Kidney capillary endothelial cell (primary cell): ENCODE measurements at regions not wholly inside any gene's neighbourhood (a gene's known extent, or its start where the extent isn't known, plus 50 kb on each side); places are given as distances from the start of the nearest gene placed in this dataset.

Source experiments
- DNase-seq: peaks from one replicate; pipeline ENCODE4 v3.0.0-alpha.2; 2018; ENCODE audit warnings: low spot score

GRCh38 chr1:91575909-91576519 is 75.4 kb downstream of the CDC7 start:
- DNase-seq: no peak

DNA sequence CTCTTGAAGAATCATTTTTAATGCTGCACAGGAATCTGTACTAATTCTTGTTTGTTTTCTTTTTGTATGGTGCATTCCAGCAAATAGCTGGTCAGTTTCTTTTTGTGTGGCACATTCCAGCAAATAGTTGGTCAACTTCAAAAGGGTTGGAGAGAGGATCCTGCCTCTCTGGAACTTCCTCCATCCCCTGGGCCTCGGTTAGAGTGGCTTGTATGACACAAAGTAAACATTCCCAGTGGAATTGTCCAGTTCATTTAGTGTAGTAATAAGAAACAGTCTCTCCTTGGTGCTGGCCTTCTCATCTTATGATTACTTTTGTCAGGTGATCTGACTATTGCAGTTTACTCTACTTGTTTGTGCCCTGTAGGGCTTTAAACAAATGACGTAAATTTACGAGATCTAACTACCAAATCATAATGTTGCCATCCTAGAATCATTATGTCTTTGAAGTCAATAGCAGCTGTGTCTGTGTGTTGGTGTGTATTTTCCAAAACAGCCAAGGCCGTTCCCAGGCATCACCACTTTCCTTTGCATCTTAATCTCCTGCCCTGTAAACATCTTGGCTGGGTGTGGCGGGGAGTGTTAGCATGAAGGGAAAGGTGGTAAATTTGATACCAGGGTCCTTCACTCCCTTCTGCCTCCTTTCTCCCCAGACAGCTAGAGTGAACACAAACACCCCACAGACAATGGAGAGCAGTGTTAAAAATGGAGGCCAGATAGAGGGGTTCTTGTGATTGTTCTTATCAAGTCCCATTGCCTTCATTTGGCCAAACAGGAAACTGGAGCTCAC is 77.9 kb downstream of the CDC7 start:
- DNase-seq: no peak

- no peak for DNase-seq
These were observed 79.1 kb downstream of the CDC7 start for GRCh38 chr1:91579658-91580228.

- DNase-seq: peak; percentile 46
These were observed 81.8 kb downstream of the CDC7 start for GRCh38 chr1:91582431-91582921.

- no peak for DNase-seq
These were observed 82.7 kb downstream of the CDC7 start for GRCh38 chr1:91583326-91583755.

DNA sequence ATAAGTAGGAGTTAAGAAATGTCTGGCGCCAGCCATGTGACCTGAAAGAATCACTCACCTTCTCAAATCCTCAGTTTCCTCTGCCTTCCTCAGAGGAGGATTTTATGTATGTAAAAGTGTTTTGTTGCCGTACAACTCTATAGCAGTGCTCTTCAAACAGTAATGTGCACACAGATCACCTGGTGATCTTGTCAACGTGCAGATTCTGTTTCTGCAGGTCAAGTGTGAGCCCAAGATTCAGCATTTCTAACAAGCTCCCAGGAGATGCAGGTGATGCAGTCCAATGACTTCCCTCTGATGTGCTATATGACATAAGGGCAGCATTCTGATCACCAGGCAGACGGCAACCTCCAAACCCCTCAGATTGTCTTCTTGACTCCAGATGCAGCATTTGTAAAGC is 83.7 kb downstream of the CDC7 start:
- DNase-seq: no peak

GRCh38 chr1:91584878-91585277 is 84.2 kb downstream of the CDC7 start:
- DNase-seq: no peak

DNA sequence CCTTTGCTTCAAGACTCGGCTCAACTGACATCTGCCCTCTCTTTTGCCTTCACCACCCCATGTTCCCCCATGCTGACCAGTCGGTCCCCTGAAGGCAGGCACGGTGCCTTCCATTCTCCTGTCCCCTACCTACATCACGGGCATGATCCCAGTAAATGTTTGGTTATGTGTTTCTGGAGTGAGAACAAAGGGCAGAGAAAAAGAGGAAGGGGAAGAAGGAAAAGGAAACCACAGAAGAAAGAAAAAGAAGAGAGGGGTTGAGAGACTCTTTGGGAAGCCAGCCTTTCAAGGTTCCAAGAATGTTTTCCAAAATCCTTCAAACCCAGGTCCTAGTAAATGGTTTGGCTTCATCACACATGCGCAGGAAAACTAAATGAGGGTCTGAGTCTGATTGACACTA is 84.9 kb downstream of the CDC7 start:
- DNase-seq: no peak

DNA sequence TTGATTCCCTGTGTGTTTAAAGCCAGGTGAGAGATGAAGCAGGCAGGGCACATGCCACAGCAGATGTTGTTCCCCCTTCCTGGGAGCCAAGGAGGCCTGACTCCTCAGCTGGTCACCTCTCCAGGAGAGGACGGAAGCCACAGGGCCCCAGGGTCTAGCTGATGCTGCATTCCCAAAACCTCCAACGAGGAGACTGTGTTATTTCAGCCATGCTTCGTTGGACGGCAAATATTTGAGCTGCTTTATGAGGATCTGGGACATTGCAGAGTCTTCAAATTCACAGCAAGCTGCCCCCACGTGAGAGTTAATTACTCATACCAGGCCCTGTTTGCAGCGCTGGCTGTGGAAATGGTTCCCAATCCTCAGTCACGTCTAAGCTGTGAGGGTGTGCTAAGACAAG is 85.3 kb downstream of the CDC7 start:
- DNase-seq: no peak

GRCh38 chr1:91589437-91589836 is 88.8 kb downstream of the CDC7 start:
- no peak for DNase-seq

GRCh38 chr1:91591175-91591974 is 90.7 kb downstream of the CDC7 start:
- no peak for DNase-seq

GRCh38 chr1:91592716-91593477 is 92.2 kb downstream of the CDC7 start:
- no peak for DNase-seq

GRCh38 chr1:91594383-91595055 is 93.9 kb downstream of the CDC7 start:
- no peak for DNase-seq

- DNase-seq: no peak
These were observed 95.8 kb downstream of the CDC7 start for GRCh38 chr1:91596474-91596873.

GRCh38 chr1:91597215-91597614 is 96.6 kb downstream of the CDC7 start:
- DNase-seq: no peak

DNA sequence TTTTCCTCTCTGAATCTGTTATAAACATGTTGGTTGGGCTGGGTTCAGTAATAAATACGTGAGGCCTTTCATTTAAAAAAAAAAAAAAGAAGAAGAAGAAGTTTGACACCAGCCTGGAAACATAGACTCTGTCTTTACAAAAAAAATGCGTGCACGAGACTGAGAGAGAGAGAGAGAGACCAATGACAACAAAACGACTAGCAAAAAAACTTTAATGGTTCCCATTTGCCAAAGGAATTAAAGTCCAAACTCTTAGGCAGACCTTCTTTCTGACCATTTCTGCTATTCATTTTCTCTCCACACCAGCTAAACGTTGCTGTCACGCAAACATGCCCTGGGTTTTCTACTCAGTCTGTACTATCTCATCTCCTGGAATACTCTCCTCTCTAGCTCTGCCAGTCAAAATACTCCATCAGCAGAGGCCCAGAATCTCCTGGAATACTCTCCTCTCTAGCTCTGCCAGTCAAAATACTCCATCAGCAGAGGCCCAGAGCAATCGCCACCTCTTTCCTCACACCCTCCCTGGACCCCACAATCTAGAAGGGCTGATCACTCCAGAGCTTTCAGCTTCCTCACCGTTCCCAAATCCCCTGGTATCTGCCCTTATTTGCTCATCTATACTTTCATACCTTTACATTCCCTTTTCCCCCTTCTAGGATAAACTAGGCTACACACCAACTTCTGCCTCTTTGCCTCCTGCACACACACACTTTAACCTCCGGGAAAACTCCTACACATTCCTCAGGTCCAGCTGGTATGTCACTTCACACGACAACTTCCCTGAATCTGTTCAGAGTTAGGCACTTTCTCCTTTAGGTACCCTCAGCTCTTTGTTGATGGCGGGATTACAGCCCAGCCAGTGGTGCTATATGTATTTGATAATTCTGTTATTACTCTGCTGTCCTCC is 100.0 kb downstream of the CDC7 start:
- no peak for DNase-seq

GRCh38 chr1:91601554-91602376 is 101.1 kb downstream of the CDC7 start:
- no peak for DNase-seq

GRCh38 chr1:91603409-91603808 is 102.8 kb downstream of the CDC7 start:
- DNase-seq: no peak

- DNase-seq: no peak
These were observed 104.0 kb downstream of the CDC7 start for GRCh38 chr1:91604632-91605031.
